Astrocyte (in vitro differentiated cells and primary cell): ENCODE measurements at regions not wholly inside any gene's neighbourhood (a gene's known extent, or its start where the extent isn't known, plus 50 kb on each side); places are given as distances from the start of the nearest gene placed in this dataset.

ENCODE experiments used
- DNase-seq: peaks from one replicate; pipeline ENCODE4 v3.0.0-alpha.2; 2010; ENCODE audit warnings: low read depth
- FAIRE-seq: peaks from 2 replicates; lab custom pipeline; 2011; peaks lifted over from hg19 to GRCh38; lab: Jason Lieb, UNC
- H2AFZ ChIP-seq: 2 replicates; pipeline ENCODE4 v1.6.0; 2012; ENCODE audit warnings: low read depth, low read length, inconsistent platforms
- H3K27ac ChIP-seq: 2 replicates; pipeline ENCODE4 v1.5.1; 2011; ENCODE audit warnings: low read depth, low read length, inconsistent platforms
- H3K27me3 ChIP-seq: 2 replicates; pipeline ENCODE4 v1.6.0; 2011; ENCODE audit warnings: low read length, inconsistent platforms; ENCODE audit not compliant: insufficient read depth
- H3K36me3 ChIP-seq: 2 replicates; pipeline ENCODE4 v1.5.1; 2011; ENCODE audit warnings: low read length, inconsistent platforms; ENCODE audit not compliant: insufficient read depth
- H3K4me1 ChIP-seq: 2 replicates; pipeline ENCODE4 v1.5.1; 2011; ENCODE audit warnings: low read length, inconsistent platforms; ENCODE audit not compliant: insufficient read depth
- H3K4me2 ChIP-seq: 2 replicates; pipeline ENCODE4 v1.6.0; 2012; ENCODE audit warnings: low read length, inconsistent platforms
- H3K4me3 ChIP-seq: 2 replicates; pipeline ENCODE4 v1.5.1; 2011; ENCODE audit warnings: low read depth, mild to moderate bottlenecking, low read length, inconsistent platforms; ENCODE audit not compliant: insufficient read depth
- H3K79me2 ChIP-seq: 2 replicates; pipeline ENCODE4 v1.6.0; 2012; ENCODE audit warnings: mild to moderate bottlenecking, low read length, inconsistent platforms; ENCODE audit not compliant: insufficient read depth
- H3K9ac ChIP-seq: 2 replicates; pipeline ENCODE4 v1.6.0; 2012; ENCODE audit warnings: mild to moderate bottlenecking, low read length, inconsistent platforms
- H3K9me3 ChIP-seq: 2 replicates; pipeline ENCODE4 v1.5.1; 2012; ENCODE audit warnings: low read depth, mild to moderate bottlenecking, low read length, inconsistent platforms; ENCODE audit not compliant: insufficient read depth
- H4K20me1 ChIP-seq: 2 replicates; pipeline ENCODE4 v1.6.0; 2012; ENCODE audit warnings: low read length, inconsistent platforms; ENCODE audit not compliant: insufficient read depth
- H3K27ac Mint-ChIP-seq: one replicate; pipeline ENCODE4 v1.8.0; 2021; ENCODE audit warnings: mild to moderate bottlenecking, mixed read lengths; ENCODE audit not compliant: unreplicated experiment
- H3K27me3 Mint-ChIP-seq: one replicate; pipeline ENCODE4 v1.8.0; 2021; ENCODE audit warnings: low read depth, mixed read lengths; ENCODE audit not compliant: unreplicated experiment
- H3K36me3 Mint-ChIP-seq: one replicate; pipeline ENCODE4 v1.8.0; 2021; ENCODE audit warnings: low read depth, mixed read lengths; ENCODE audit not compliant: unreplicated experiment
- H3K4me1 Mint-ChIP-seq: one replicate; pipeline ENCODE4 v1.8.0; 2021; ENCODE audit warnings: low read depth, mixed read lengths; ENCODE audit not compliant: unreplicated experiment
- H3K4me3 Mint-ChIP-seq: one replicate; pipeline ENCODE4 v1.8.0; 2021; ENCODE audit warnings: mild to moderate bottlenecking, moderate library complexity, mixed read lengths; ENCODE audit not compliant: unreplicated experiment
- H3K9me3 Mint-ChIP-seq: one replicate; pipeline ENCODE4 v1.8.0; 2021; ENCODE audit warnings: mild to moderate bottlenecking, mixed read lengths; ENCODE audit not compliant: unreplicated experiment
- CTCF ChIP-seq: IDR thresholded peaks from 2 replicates; pipeline ENCODE4 v1.5.1; 2011; ENCODE audit warnings: low read depth, mild to moderate bottlenecking, inconsistent platforms, low read length, moderate library complexity; ENCODE audit not compliant: insufficient read depth
- EZH2 ChIP-seq: IDR thresholded peaks from 2 replicates; pipeline ENCODE4 v1.6.1; 2012; ENCODE audit warnings: mild to moderate bottlenecking, low read length, inconsistent platforms; ENCODE audit not compliant: insufficient read depth

GRCh38 chr2:16012029-16012596 lies 71.8 kb downstream of the MYCN start:
- Histone ChIP-seq H3K27me3 (peaks cover 10% of the 10 kb centered on the region), H3K36me3 (no peaks in the 10 kb centered on the region), H3K27ac (no peak overlapping the region), H3K9me3 (peaks cover 4% of the 10 kb centered on the region), H4K20me1 (no peaks in the 10 kb centered on the region), H3K9ac (no peak overlapping the region), H2AFZ (no peak overlapping the region), H3K79me2 (no peaks in the 10 kb centered on the region), H3K4me3 (no peak overlapping the region), H3K4me1 (no peaks in the 10 kb centered on the region), H3K4me2 (no peak overlapping the region)
- no peak for FAIRE-seq
- Mint-ChIP-seq H3K27me3 (peaks cover 16% of the 10 kb centered on the region), H3K4me1 (no peaks in the 10 kb centered on the region), H3K9me3 (no peaks in the 10 kb centered on the region), H3K27ac (no peak overlapping the region), H3K36me3 (no peaks in the 10 kb centered on the region), H3K4me3 (no peak overlapping the region)
- DNase-seq: no peak
- TF ChIP-seq CTCF: no peak
- no peak for TF ChIP-seq EZH2

- FAIRE-seq (no peak), DNase-seq (no peak)
- TF ChIP-seq EZH2: no peak
- TF ChIP-seq CTCF: no peak
- Histone ChIP-seq H3K9me3 (peaks cover 4% of the 10 kb centered on the region), H3K9ac (no peak overlapping the region), H3K4me1 (no peaks in the 10 kb centered on the region), H3K27me3 (peaks cover 10% of the 10 kb centered on the region), H4K20me1 (no peaks in the 10 kb centered on the region), H2AFZ (no peak overlapping the region), H3K4me3 (no peak overlapping the region), H3K36me3 (no peaks in the 10 kb centered on the region), H3K79me2 (no peaks in the 10 kb centered on the region), H3K27ac (no peak overlapping the region), H3K4me2 (no peak overlapping the region)
- Mint-ChIP-seq H3K27me3 (peaks cover 16% of the 10 kb centered on the region), H3K27ac (no peak overlapping the region), H3K9me3 (no peaks in the 10 kb centered on the region), H3K4me3 (no peak overlapping the region), H3K4me1 (no peaks in the 10 kb centered on the region), H3K36me3 (no peaks in the 10 kb centered on the region)
Measured at GRCh38 chr2:16011621-16011960, 71.2 kb downstream of the MYCN start.

- no peaks in the 10 kb centered on the region for H3K79me2 ChIP-seq
- Mint-ChIP-seq H3K4me3 (no peak overlapping the region), H3K4me1 (peaks cover 4% of the 10 kb centered on the region), H3K9me3 (peaks cover 3% of the 10 kb centered on the region), H3K36me3 (no peaks in the 10 kb centered on the region), H3K27me3 (peaks cover 16% of the 10 kb centered on the region), H3K27ac (no peak overlapping the region)
- no peak overlapping the region for H3K27ac ChIP-seq
- no peak overlapping the region for H3K9ac ChIP-seq
- H3K4me3 ChIP-seq: no peak overlapping the region
- H4K20me1 ChIP-seq: no peaks in the 10 kb centered on the region
- peaks cover 10% of the 10 kb centered on the region for H3K27me3 ChIP-seq
- FAIRE-seq: no peak
- no peaks in the 10 kb centered on the region for H3K4me1 ChIP-seq
- H3K36me3 ChIP-seq: no peaks in the 10 kb centered on the region
- H3K9me3 ChIP-seq: peaks cover 4% of the 10 kb centered on the region
- TF ChIP-seq CTCF: no peak
- no peak for TF ChIP-seq EZH2
- no peak overlapping the region for H3K4me2 ChIP-seq
- H2AFZ ChIP-seq: no peak overlapping the region
- no peak for DNase-seq
Measured at GRCh38 chr2:16010951-16011620, 70.7 kb downstream of the MYCN start.
